ENCODE measurements at regions not wholly inside any gene's neighbourhood (a gene's known extent, or its start where the extent isn't known, plus 50 kb on each side); places are given as distances from the start of the nearest gene placed in this dataset.

GRCh38 chr14:27096091-27096490, 498.3 kb upstream of the NOVA1 start:
- DNase-seq (ENCODE audit: low spot score) = no peak
- Histone ChIP-seq H3K9me3 (ENCODE audit: low read depth, low read length, poor library complexity, severe bottlenecking) (no peaks in the 10 kb centered on the region), H3K4me3 (ENCODE audit: low read depth, low read length, poor library complexity, severe bottlenecking) (no peak overlapping the region), H3K27me3 (replicated peaks; ENCODE audit: insufficient read depth, low read depth, low read length, poor library complexity) (no peaks in the 10 kb centered on the region), H3K27ac (ENCODE audit: low read depth, low read length, poor library complexity, severe bottlenecking) (no peak overlapping the region), H3K4me1 (ENCODE audit: insufficient read depth, low read length, poor library complexity, severe bottlenecking) (no peaks in the 10 kb centered on the region), H3K36me3 (ENCODE audit: insufficient read depth, low read length, poor library complexity, severe bottlenecking) (no peaks in the 10 kb centered on the region)
- no TSS peak for BruUV-seq (replicated peaks)
- intact Hi-C loops (cut with micrococcal nuclease; ENCODE audit: unreplicated experiment) = no loop called here
- CTCF ChIA-PET = no interaction called here
- TF ChIP-seq CTCF (conservative IDR thresholded peaks at IDR 0.05; ENCODE audit: low read depth, low read length) (no peak), EZH2 (IDR thresholded peaks at IDR 0.05; ENCODE audit: borderline replicate concordance, low read depth, low read length, poor library complexity, severe bottlenecking) (no peak)
- POLR2A ChIA-PET (ENCODE audit: low non-redundant PET) = no interaction called here

DNA sequence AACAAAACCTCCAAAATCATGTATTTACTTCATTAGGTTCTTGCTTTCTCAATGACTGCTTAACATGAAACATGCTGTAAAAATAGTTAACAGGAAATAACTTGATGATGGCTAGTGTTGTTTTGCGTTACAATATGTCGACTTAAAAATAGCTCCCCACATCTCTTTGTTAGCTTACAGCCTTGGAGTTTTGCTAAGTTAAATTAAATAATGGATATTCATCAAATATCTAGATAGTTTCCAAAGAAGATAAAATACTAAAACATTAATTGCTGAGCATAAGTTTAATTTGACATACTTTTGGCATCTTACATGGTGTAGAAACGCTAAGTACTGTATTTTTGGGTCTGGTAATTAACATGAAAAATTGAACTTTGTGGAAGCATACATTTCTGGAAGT, 500.6 kb upstream of the NOVA1 start:
- Histone ChIP-seq H3K27ac (ENCODE audit: low read depth, low read length, poor library complexity, severe bottlenecking) (no peak overlapping the region), H3K27me3 (replicated peaks; ENCODE audit: insufficient read depth, low read depth, low read length, poor library complexity) (no peaks in the 10 kb centered on the region), H3K9me3 (ENCODE audit: low read depth, low read length, poor library complexity, severe bottlenecking) (no peaks in the 10 kb centered on the region), H3K36me3 (ENCODE audit: insufficient read depth, low read length, poor library complexity, severe bottlenecking) (no peaks in the 10 kb centered on the region), H3K4me1 (ENCODE audit: insufficient read depth, low read length, poor library complexity, severe bottlenecking) (no peaks in the 10 kb centered on the region), H3K4me3 (ENCODE audit: low read depth, low read length, poor library complexity, severe bottlenecking) (no peak overlapping the region)
- TF ChIP-seq EZH2 (IDR thresholded peaks at IDR 0.05; ENCODE audit: borderline replicate concordance, low read depth, low read length, poor library complexity, severe bottlenecking) = no peak
- TF ChIP-seq CTCF (conservative IDR thresholded peaks at IDR 0.05; ENCODE audit: low read depth, low read length) = no peak
- intact Hi-C loops (cut with micrococcal nuclease; ENCODE audit: unreplicated experiment) = no loop called here
- POLR2A ChIA-PET (ENCODE audit: low non-redundant PET) = no interaction called here
- no peak for DNase-seq (ENCODE audit: low spot score)
- CTCF ChIA-PET = no interaction called here
- BruUV-seq (replicated peaks) = no TSS peak

DNA sequence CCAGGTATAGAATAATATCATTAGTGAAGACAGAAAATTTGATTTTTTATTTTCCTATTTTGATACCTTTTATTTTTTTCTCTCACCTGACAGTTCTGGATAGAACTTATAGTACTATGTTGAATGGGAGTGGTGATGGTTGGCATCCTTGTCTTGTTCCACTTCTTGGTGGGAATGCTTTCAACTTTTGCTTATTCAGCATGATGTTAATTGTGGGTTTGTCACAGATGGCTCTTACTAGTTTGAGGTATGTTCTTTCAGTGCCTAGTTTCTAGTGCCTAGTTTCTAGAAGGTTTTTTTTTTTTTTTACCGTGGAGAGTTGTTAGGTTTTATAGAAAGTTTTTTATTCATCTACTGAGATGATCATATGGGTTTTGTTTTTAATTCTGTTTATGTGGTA, 516.3 kb upstream of the NOVA1 start:
- no peak for TF ChIP-seq CTCF (conservative IDR thresholded peaks at IDR 0.05; ENCODE audit: low read depth, low read length)
- no peak for TF ChIP-seq EZH2 (IDR thresholded peaks at IDR 0.05; ENCODE audit: borderline replicate concordance, low read depth, low read length, poor library complexity, severe bottlenecking)
- POLR2A ChIA-PET (ENCODE audit: low non-redundant PET) = no interaction called here
- no TSS peak for BruUV-seq (replicated peaks)

More for the DNA sequence above, 516.3 kb upstream of the NOVA1 start:
- Histone ChIP-seq H3K27me3 (replicated peaks; ENCODE audit: insufficient read depth, low read depth, low read length, poor library complexity) (no peaks in the 10 kb centered on the region), H3K4me3 (ENCODE audit: low read depth, low read length, poor library complexity, severe bottlenecking) (no peak overlapping the region), H3K27ac (ENCODE audit: low read depth, low read length, poor library complexity, severe bottlenecking) (no peak overlapping the region), H3K4me1 (ENCODE audit: insufficient read depth, low read length, poor library complexity, severe bottlenecking) (no peaks in the 10 kb centered on the region), H3K36me3 (ENCODE audit: insufficient read depth, low read length, poor library complexity, severe bottlenecking) (no peaks in the 10 kb centered on the region), H3K9me3 (ENCODE audit: low read depth, low read length, poor library complexity, severe bottlenecking) (no peaks in the 10 kb centered on the region)
- DNase-seq (ENCODE audit: low spot score) = no peak
- intact Hi-C loops (cut with micrococcal nuclease; ENCODE audit: unreplicated experiment) = no loop called here
- CTCF ChIA-PET = no interaction called here

All from A673 (cell line).